ENCODE measurements at regions not wholly inside any gene's neighbourhood (a gene's known extent, or its start where the extent isn't known, plus 50 kb on each side); places are given as distances from the start of the nearest gene placed in this dataset.

- no peak for DNase-seq (ENCODE audit: low read depth, low spot score)
- in situ Hi-C loops (cut with MboI) (no loop called here), intact Hi-C loops (cut with micrococcal nuclease; ENCODE audit: unreplicated experiment) (no loop called here)
- no peaks in the 10 kb centered on the region for H3K79me2 ChIP-seq (ENCODE audit: control insufficient read depth, insufficient read depth, low read length)
- H3K27me3 ChIP-seq (replicated peaks in 1 of 2; ENCODE audit: control insufficient read depth in 2 of 2, insufficient read depth in 2 of 2, low read length in 1 of 2): no peaks in the 10 kb centered on the region
- WGBS (ENCODE audit: insufficient coverage, insufficient replicate concordance, low lambda C conversion rate, missing lambda C conversion rate): 39% methylated on average over 4 of the region's 4 CpGs
- no peak overlapping the region for H3K27ac ChIP-seq (ENCODE audit: control insufficient read depth, insufficient read depth)
- H3K4me3 ChIP-seq: no peak overlapping the region
- no peaks in the 10 kb centered on the region for H3K36me3 ChIP-seq (ENCODE audit: control insufficient read depth in 2 of 2, insufficient read depth in 2 of 2, low read length in 1 of 2)
- ChIA-PET POLR2A (no interaction called here), SMC1A (ENCODE audit: uncharacterized antibody, unreplicated experiment) (no interaction called here), CTCF (interaction anchor here (0.7 kb wide), 1 partner anchor 46 kb away, joined by 3 read pairs; no protein-coding TSS in a partner anchor), RAD21 (ENCODE audit: unreplicated experiment) (no interaction called here)
- no peak overlapping the region for H2AFZ ChIP-seq (ENCODE audit: control insufficient read depth, low read depth, low read length)
- no peak for TF ChIP-seq CBX5 (IDR thresholded peaks at IDR 0.05; ENCODE audit: low read depth)
- no peak for TF ChIP-seq PKNOX1 (IDR thresholded peaks at IDR 0.05)
- no peak for TF ChIP-seq MLLT1 (IDR thresholded peaks at IDR 0.05)
- no peak for TF ChIP-seq FOS (IDR thresholded peaks at IDR 0.05; ENCODE audit: borderline replicate concordance, extremely low read depth, insufficient read length)
- no peak for TF ChIP-seq JUNB (IDR thresholded peaks at IDR 0.05)
- no peak for TF ChIP-seq HSF1 (IDR thresholded peaks at IDR 0.05; ENCODE audit: low read depth, low read length)
- no peak for TF ChIP-seq ZNF24 (IDR thresholded peaks at IDR 0.05)
- no peak for TF ChIP-seq NBN (IDR thresholded peaks at IDR 0.05)
- TF ChIP-seq REST (IDR thresholded peaks at IDR 0.05; ENCODE audit: low read depth, low read length): no peak
- no peak for TF ChIP-seq MEF2A (IDR thresholded peaks at IDR 0.05; ENCODE audit: insufficient read depth, low read depth, low read length)
- TF ChIP-seq ZNF217 (IDR thresholded peaks at IDR 0.05): no peak
- no peak for TF ChIP-seq SMARCA5 (IDR thresholded peaks at IDR 0.05)
- no peak for TF ChIP-seq CREM (IDR thresholded peaks at IDR 0.05; ENCODE audit: low read depth)
- TF ChIP-seq CBFB (IDR thresholded peaks at IDR 0.05; ENCODE audit: low read depth): no peak
- TF ChIP-seq MEF2B (IDR thresholded peaks at IDR 0.05; ENCODE audit: partially characterized antibody, poor library complexity, severe bottlenecking): no peak
- no peak for TF ChIP-seq MYB (IDR thresholded peaks at IDR 0.05; ENCODE audit: borderline replicate concordance, low read depth, low read length)
- no peak for TF ChIP-seq NRF1 (conservative IDR thresholded peaks at IDR 0.05; ENCODE audit: low read depth, low read length)
- ATAC-seq: no peak
- H4K20me1 ChIP-seq (ENCODE audit: control insufficient read depth, insufficient read depth): no peaks in the 10 kb centered on the region
- H3K4me1 ChIP-seq (ENCODE audit: control insufficient read depth, insufficient read depth, low read length): no peaks in the 10 kb centered on the region
- no peak overlapping the region for H3K9ac ChIP-seq (ENCODE audit: control insufficient read depth, insufficient read depth, low read length)
- no TSS peak for BruUV-seq (replicated peaks)
- H3K4me2 ChIP-seq (ENCODE audit: control insufficient read depth, insufficient read depth): no peak overlapping the region
- no peak for FAIRE-seq
- no peaks in the 10 kb centered on the region for H3K9me3 ChIP-seq (replicated peaks; ENCODE audit: control insufficient read depth, insufficient read depth, low read length)
Observed at GRCh38 chr2:13102397-13103063, 385.8 kb downstream of the TRIB2 start.
